ENCODE measurements at regions not wholly inside any gene's neighbourhood (a gene's known extent, or its start where the extent isn't known, plus 50 kb on each side); places are given as distances from the start of the nearest gene placed in this dataset.

GRCh38 chr5:7246287-7246686 is 149.7 kb upstream of the ADCY2 start:
- TF ChIP-seq CTCF (IDR thresholded peaks at IDR 0.05; ENCODE audit: low read depth, low read length, poor library complexity, severe bottlenecking) (no peak), EZH2phosphoT487 (IDR thresholded peaks at IDR 0.05; ENCODE audit: borderline replicate concordance, low read length) (no peak)
